Natural killer cell (primary cell): ENCODE measurements at regions not wholly inside any gene's neighbourhood (a gene's known extent, or its start where the extent isn't known, plus 50 kb on each side); places are given as distances from the start of the nearest gene placed in this dataset.

Experiments used
- ATAC-seq, 3 donors: fragments of 150-1000 bp in 2 of 3; fragments of 200-7000 bp in 1 of 3; cut with Tn5 transposase; 1 replicate in 1 of 3; 2 replicates in 2 of 3; pipeline ENCODE4 v1.10.0; 2021; ENCODE audit warnings: mild to moderate bottlenecking in 2 of 3, moderate library complexity in 2 of 3
- DNase-seq, 2 donors: peaks; one replicate each; pipeline versions ENCODE4 v3.0.0 to v3.0.0-alpha.2; 2013 to 2021; ENCODE audit warnings: mixed read lengths in 1 of 2
- H3K27ac ChIP-seq: one replicate; pipeline ENCODE4 v1.5.1; 2013; ENCODE audit warnings: mild to moderate bottlenecking, low read length
- H3K27me3 ChIP-seq: one replicate; pipeline ENCODE4 v1.6.1; 2013; ENCODE audit warnings: low read length; ENCODE audit not compliant: control insufficient read depth, insufficient read depth
- H3K36me3 ChIP-seq: one replicate; pipeline ENCODE4 v1.6.1; 2013; ENCODE audit warnings: low read length; ENCODE audit not compliant: control insufficient read depth, insufficient read depth
- H3K4me1 ChIP-seq: one replicate; pipeline ENCODE4 v1.6.1; 2013; ENCODE audit warnings: low read length; ENCODE audit not compliant: control insufficient read depth, insufficient read depth
- H3K4me3 ChIP-seq: one replicate; pipeline ENCODE4 v1.5.1; 2013; ENCODE audit warnings: low read length
- H3K9me3 ChIP-seq: one replicate; pipeline ENCODE4 v1.6.1; 2013; ENCODE audit warnings: low read length; ENCODE audit not compliant: control insufficient read depth, insufficient read depth
- H3K27ac Mint-ChIP-seq, 2 donors: one replicate each; pipeline ENCODE4 v1.8.0; 2022; ENCODE audit warnings: mild to moderate bottlenecking in 2 of 2, mixed read lengths in 2 of 2, moderate library complexity in 1 of 2
- H3K27me3 Mint-ChIP-seq, 2 donors: one replicate each; pipeline ENCODE4 v1.8.0; 2022; ENCODE audit warnings: low read depth in 2 of 2, mixed read lengths in 2 of 2
- H3K36me3 Mint-ChIP-seq: one replicate; pipeline ENCODE4 v1.8.0; 2022; ENCODE audit warnings: mixed read lengths
- H3K4me1 Mint-ChIP-seq, 2 donors: one replicate each; pipeline ENCODE4 v1.8.0; 2022; ENCODE audit warnings: mixed read lengths in 2 of 2
- H3K4me3 Mint-ChIP-seq: one replicate; pipeline ENCODE4 v1.8.0; 2022; ENCODE audit warnings: mild to moderate bottlenecking, moderate library complexity, mixed read lengths
- H3K9me3 Mint-ChIP-seq, 2 donors: one replicate each; pipeline ENCODE4 v1.8.0; 2022; ENCODE audit warnings: mixed read lengths in 2 of 2
- CTCF ChIP-seq: fragments of 200-600 bp; IDR thresholded peaks from one replicate; pipeline ENCODE4 v1.8.0; 2022; ENCODE audit warnings: antibody characterized with exemption
- WGBS: methylation state at CpG from one replicate; pipeline ENCODE4 v1.1.7; 2013; ENCODE audit warnings: missing lambda C conversion rate; ENCODE audit not compliant: insufficient coverage; 5-methylcytosine and 5-hydroxymethylcytosine counted together
- intact Hi-C: fragments of 100-400 bp; cut with micrococcal nuclease; formaldehyde crosslinking; loops from one replicate; pipeline ENCODE4 v1.14.2; 2022

GRCh38 chr1:208445758-208446203 lies 201.6 kb upstream of the PLXNA2 start:
- DNase-seq (no peak), ATAC-seq (no peak)
- Histone ChIP-seq H3K9me3 (no peaks in the 10 kb centered on the region), H3K36me3 (no peaks in the 10 kb centered on the region), H3K27ac (no peak overlapping the region), H3K4me3 (no peak overlapping the region), H3K4me1 (no peaks in the 10 kb centered on the region), H3K27me3 (no peaks in the 10 kb centered on the region)
- Mint-ChIP-seq H3K36me3 (peaks cover 12% of the 10 kb centered on the region), H3K9me3 (peaks cover 12 to 15% of the 10 kb centered on the region in 2 donors), H3K4me1 (no peaks in the 10 kb centered on the region), H3K27me3 (peaks cover 6 to 17% of the 10 kb centered on the region in 2 donors), H3K27ac (no peak overlapping the region), H3K4me3 (no peak overlapping the region)
- no peak for TF ChIP-seq CTCF
- 29% methylated on average over 7 of the region's 7 CpGs for whole genome bisulfite sequencing
- intact Hi-C loops, result loop anchor here (10.0 kb wide), 1 partner anchor 59 kb away; no protein-coding TSS in a partner anchor

- Mint-ChIP-seq H3K36me3 (peaks cover 12% of the 10 kb centered on the region), H3K4me1 (no peaks in the 10 kb centered on the region), H3K9me3 (peaks cover 12 to 15% of the 10 kb centered on the region in 2 donors), H3K27me3 (peaks cover 6 to 17% of the 10 kb centered on the region in 2 donors), H3K27ac (no peak overlapping the region), H3K4me3 (no peak overlapping the region)
- DNase-seq (no peak), ATAC-seq (no peak)
- intact Hi-C loops, result loop anchor here (10.0 kb wide), 1 partner anchor 59 kb away; no protein-coding TSS in a partner anchor
- no peaks in the 10 kb centered on the region for H3K36me3 ChIP-seq
- H3K4me1 ChIP-seq, result no peaks in the 10 kb centered on the region
- H3K9me3 ChIP-seq, result no peaks in the 10 kb centered on the region
- no peaks in the 10 kb centered on the region for H3K27me3 ChIP-seq
- H3K27ac ChIP-seq, result no peak overlapping the region
- TF ChIP-seq CTCF, result no peak
- no peak overlapping the region for H3K4me3 ChIP-seq
- 38% methylated on average over 5 of the region's 5 CpGs for WGBS
Observed at GRCh38 chr1:208446271-208446691, 202.1 kb upstream of the PLXNA2 start.

GRCh38 chr1:208448425-208448824 lies 204.2 kb upstream of the PLXNA2 start:
- DNase-seq (no peak), ATAC-seq (no peak)
- intact Hi-C loops, result loop anchor here (10.0 kb wide), 1 partner anchor 56 kb away; no protein-coding TSS in a partner anchor

More at GRCh38 chr1:208448425-208448824, 204.2 kb upstream of the PLXNA2 start:
- H3K4me1 ChIP-seq, result no peaks in the 10 kb centered on the region
- Mint-ChIP-seq H3K27me3 (peaks cover 6 to 17% of the 10 kb centered on the region in 2 donors), H3K4me1 (no peaks in the 10 kb centered on the region), H3K27ac (no peak overlapping the region), H3K9me3 (peaks cover 5 to 8% of the 10 kb centered on the region in 2 donors), H3K4me3 (no peak overlapping the region), H3K36me3 (peaks cover 7% of the 10 kb centered on the region)
- no peak overlapping the region for H3K4me3 ChIP-seq
- H3K27ac ChIP-seq, result no peak overlapping the region
- WGBS, result 96% methylated on average over 3 of the region's 4 CpGs
- H3K27me3 ChIP-seq, result no peaks in the 10 kb centered on the region
- H3K36me3 ChIP-seq, result no peaks in the 10 kb centered on the region
- H3K9me3 ChIP-seq, result no peaks in the 10 kb centered on the region
- TF ChIP-seq CTCF, result no peak
